ENCODE measurements at regions not wholly inside any gene's neighbourhood (a gene's known extent, or its start where the extent isn't known, plus 50 kb on each side); places are given as distances from the start of the nearest gene placed in this dataset.

GRCh38 chr7:12827920-12828319 is 140.5 kb downstream of the ARL4A start:
- WGBS, 5 donors = 60 to 77% (median 64%) methylated on average over 3 of the region's 3 CpGs
- peak overlapping the region in 2 of 5 donors; percentile 37 to 52 for H3K27ac ChIP-seq
- H3K36me3 ChIP-seq = no peaks in the 10 kb centered on the region
- H3K27me3 ChIP-seq = no peaks in the 10 kb centered on the region
- no peaks in the 10 kb centered on the region for H3K9me3 ChIP-seq
- intact Hi-C loops (cut with DNase I; ENCODE audit: low total_unique reads) = no loop called here
- peaks cover 0 to 9% (median 0%) of the 10 kb centered on the region in 4 donors for H3K4me1 ChIP-seq
- no peak overlapping the region for H3K4me3 ChIP-seq
- DNase-seq = no peak
- no peak for TF ChIP-seq EP300 (IDR thresholded peaks at IDR 0.05)
- TF ChIP-seq POLR2A (IDR thresholded peaks at IDR 0.05) = no peak
- no peak for TF ChIP-seq CTCF (IDR thresholded peaks at IDR 0.05)
- no peak for TF ChIP-seq POLR2AphosphoS5 (IDR thresholded peaks at IDR 0.05)

- H3K27ac ChIP-seq = no peak overlapping the region
- H3K4me1 ChIP-seq = peaks cover 0 to 9% (median 0%) of the 10 kb centered on the region in 4 donors
- no peaks in the 10 kb centered on the region for H3K27me3 ChIP-seq
- peaks cover 0 to 17% (median 10%) of the 10 kb centered on the region in 4 donors for H3K9me3 ChIP-seq
- TF ChIP-seq POLR2A (IDR thresholded peaks at IDR 0.05) (no peak), CTCF (IDR thresholded peaks at IDR 0.05) (no peak), POLR2AphosphoS5 (IDR thresholded peaks at IDR 0.05) (no peak), EP300 (IDR thresholded peaks at IDR 0.05) (no peak)
- WGBS, 5 donors = 80 to 90% (median 88%) methylated on average over 3 of the region's 3 CpGs
- H3K36me3 ChIP-seq = no peaks in the 10 kb centered on the region
- no peak for DNase-seq
- no peak overlapping the region for H3K4me3 ChIP-seq
- intact Hi-C loops (cut with DNase I; ENCODE audit: low total_unique reads) = no loop called here
These were observed 143.6 kb downstream of the ARL4A start for GRCh38 chr7:12831024-12831423.

GRCh38 chr7:12833829-12834228 is 146.4 kb downstream of the ARL4A start:
- Histone ChIP-seq H3K9me3 (peaks cover 0 to 17% (median 10%) of the 10 kb centered on the region in 4 donors), H3K4me3 (no peak overlapping the region), H3K36me3 (no peaks in the 10 kb centered on the region), H3K27ac (no peak overlapping the region), H3K4me1 (no peaks in the 10 kb centered on the region), H3K27me3 (no peaks in the 10 kb centered on the region)
- no peak for TF ChIP-seq CTCF (IDR thresholded peaks at IDR 0.05)
- no peak for TF ChIP-seq EP300 (IDR thresholded peaks at IDR 0.05)
- no peak for TF ChIP-seq POLR2A (IDR thresholded peaks at IDR 0.05)
- TF ChIP-seq POLR2AphosphoS5 (IDR thresholded peaks at IDR 0.05) = no peak
- 83 to 100% (median 96%) methylated on average over 1 to 2 of the region's 2 CpGs for WGBS, 5 donors
- intact Hi-C loops (cut with DNase I; ENCODE audit: low total_unique reads) = no loop called here
- no peak for DNase-seq

- no peak overlapping the region for H3K27ac ChIP-seq
- TF ChIP-seq EP300 (IDR thresholded peaks at IDR 0.05) (no peak), CTCF (IDR thresholded peaks at IDR 0.05) (no peak), POLR2A (IDR thresholded peaks at IDR 0.05) (no peak), POLR2AphosphoS5 (IDR thresholded peaks at IDR 0.05) (no peak)
- WGBS, 5 donors = 85 to 100% (median 92%) methylated on average over 1 of the region's 1 CpG
- intact Hi-C loops (cut with DNase I; ENCODE audit: low total_unique reads) = no loop called here
- no peaks in the 10 kb centered on the region for H3K36me3 ChIP-seq
- H3K4me1 ChIP-seq = no peaks in the 10 kb centered on the region
- no peak overlapping the region for H3K4me3 ChIP-seq
- no peak for DNase-seq
- no peaks in the 10 kb centered on the region for H3K27me3 ChIP-seq
- H3K9me3 ChIP-seq = peaks cover 0 to 17% (median 10%) of the 10 kb centered on the region in 4 donors
These were observed 147.3 kb downstream of the ARL4A start for GRCh38 chr7:12834782-12835181.

All from stomach (tissue), 8 donors.